ENCODE measurements at regions not wholly inside any gene's neighbourhood (a gene's known extent, or its start where the extent isn't known, plus 50 kb on each side); places are given as distances from the start of the nearest gene placed in this dataset.

GRCh38 chr3:26515351-26515750 lies 107.2 kb upstream of the LRRC3B start:
- TF ChIP-seq POLR2A (IDR thresholded peaks at IDR 0.05; ENCODE audit: low read depth, low read length), result no peak
- no peak for TF ChIP-seq JUN (IDR thresholded peaks at IDR 0.05; ENCODE audit: borderline replicate concordance, insufficient read depth, insufficient read length, low read depth)
- no peak for TF ChIP-seq MAX (IDR thresholded peaks at IDR 0.05; ENCODE audit: insufficient read depth, insufficient read length)
- TF ChIP-seq FOS (IDR thresholded peaks at IDR 0.05; ENCODE audit: borderline replicate concordance, insufficient read depth, low read length), result no peak

All from endothelial cell of umbilical vein (primary cell).